SK-N-SH (cell line): ENCODE measurements at regions not wholly inside any gene's neighbourhood (a gene's known extent, or its start where the extent isn't known, plus 50 kb on each side); places are given as distances from the start of the nearest gene placed in this dataset.

ENCODE experiments used
- PBX3 ChIP-seq: IDR thresholded peaks from 2 replicates; pipeline ENCODE4; 2012
- REST ChIP-seq: IDR thresholded peaks from 2 replicates; pipeline ENCODE4 v1.6.1; 2012; ENCODE audit warnings: mild to moderate bottlenecking, low read depth, low read length, moderate library complexity
- SIN3A ChIP-seq: IDR thresholded peaks from 2 replicates; pipeline ENCODE4 v1.6.1; 2012; ENCODE audit warnings: low read depth, mild to moderate bottlenecking, low read length, moderate library complexity, borderline replicate concordance
- TAF1 ChIP-seq: IDR thresholded peaks from 2 replicates; pipeline ENCODE4 v1.6.1; 2012; ENCODE audit warnings: low read depth, mild to moderate bottlenecking, low read length, moderate library complexity, borderline replicate concordance

- TF ChIP-seq SIN3A = no peak
- TF ChIP-seq TAF1 = no peak
- TF ChIP-seq PBX3 = no peak
- no peak for TF ChIP-seq REST
These were observed 521.1 kb downstream of the ADGRL2 start for GRCh38 chr1:82321794-82322193.
